ENCODE measurements at regions not wholly inside any gene's neighbourhood (a gene's known extent, or its start where the extent isn't known, plus 50 kb on each side); places are given as distances from the start of the nearest gene placed in this dataset.

- POLR2A ChIA-PET: no interaction called here
- no peak overlapping the region for H3K4me3 Mint-ChIP-seq
Observed at GRCh38 chr10:61211468-61211867, 241.7 kb downstream of the TMEM26 start.

GRCh38 chr10:61197057-61197456 is 253.1 kb upstream of the RHOBTB1 start:
- Mint-ChIP-seq H3K4me1 (no peaks in the 10 kb centered on the region), H3K4me3 (no peak overlapping the region), H3K27ac (no peak overlapping the region), H3K27me3 (peaks cover 27% of the 10 kb centered on the region), H3K9me3 (ENCODE audit: insufficient read depth) (peaks cover 9% of the 10 kb centered on the region)
- Histone ChIP-seq H3K9me3 (ENCODE audit: control extremely low read depth in 1 of 3, control insufficient read depth in 2 of 3, insufficient read depth in 1 of 3, low read length in 2 of 3) (peaks cover 0 to 7% (median 5%) of the 10 kb centered on the region in 3 donors), H4K20me1 (ENCODE audit: control insufficient read depth, insufficient read depth, low read length, poor library complexity, severe bottlenecking) (no peaks in the 10 kb centered on the region), H3K4me3 (ENCODE audit: control extremely low read depth in 1 of 5, extremely low read depth in 1 of 5, insufficient read depth in 1 of 5, low read depth in 2 of 5, low read length in 4 of 5) (no peak overlapping the region), H3K27ac (ENCODE audit: low read length in 2 of 2) (no peak overlapping the region), H3K9ac (ENCODE audit: low read length) (no peak overlapping the region), H3K27me3 (replicated peaks in 1 of 4; ENCODE audit: control extremely low read depth in 1 of 4, control insufficient read depth in 3 of 4, insufficient read depth in 4 of 4, low read length in 3 of 4) (no peaks in the 10 kb centered on the region), H3K4me1 (ENCODE audit: control insufficient read depth in 2 of 2, insufficient read depth in 2 of 2, low read length in 2 of 2) (no peaks in the 10 kb centered on the region), H3K79me2 (ENCODE audit: control insufficient read depth, insufficient read depth, low read length) (no peaks in the 10 kb centered on the region), H3K36me3 (replicated peaks in 1 of 2; ENCODE audit: control extremely low read depth in 1 of 2, control insufficient read depth in 1 of 2, extremely low read depth in 1 of 2, insufficient read depth in 2 of 2, low read length in 1 of 2) (no peaks in the 10 kb centered on the region), H2AFZ (ENCODE audit: insufficient read depth, low read depth, low read length, poor library complexity, severe bottlenecking) (no peak overlapping the region), H3K4me2 (replicated peaks; ENCODE audit: low read depth, low read length, poor library complexity, severe bottlenecking) (no peak overlapping the region)
- TF ChIP-seq EZH2 (IDR thresholded peaks at IDR 0.05; ENCODE audit: borderline replicate concordance, insufficient read depth, low read depth, low read length, poor library complexity, severe bottlenecking): no peak
- TF ChIP-seq, protein P1, sequence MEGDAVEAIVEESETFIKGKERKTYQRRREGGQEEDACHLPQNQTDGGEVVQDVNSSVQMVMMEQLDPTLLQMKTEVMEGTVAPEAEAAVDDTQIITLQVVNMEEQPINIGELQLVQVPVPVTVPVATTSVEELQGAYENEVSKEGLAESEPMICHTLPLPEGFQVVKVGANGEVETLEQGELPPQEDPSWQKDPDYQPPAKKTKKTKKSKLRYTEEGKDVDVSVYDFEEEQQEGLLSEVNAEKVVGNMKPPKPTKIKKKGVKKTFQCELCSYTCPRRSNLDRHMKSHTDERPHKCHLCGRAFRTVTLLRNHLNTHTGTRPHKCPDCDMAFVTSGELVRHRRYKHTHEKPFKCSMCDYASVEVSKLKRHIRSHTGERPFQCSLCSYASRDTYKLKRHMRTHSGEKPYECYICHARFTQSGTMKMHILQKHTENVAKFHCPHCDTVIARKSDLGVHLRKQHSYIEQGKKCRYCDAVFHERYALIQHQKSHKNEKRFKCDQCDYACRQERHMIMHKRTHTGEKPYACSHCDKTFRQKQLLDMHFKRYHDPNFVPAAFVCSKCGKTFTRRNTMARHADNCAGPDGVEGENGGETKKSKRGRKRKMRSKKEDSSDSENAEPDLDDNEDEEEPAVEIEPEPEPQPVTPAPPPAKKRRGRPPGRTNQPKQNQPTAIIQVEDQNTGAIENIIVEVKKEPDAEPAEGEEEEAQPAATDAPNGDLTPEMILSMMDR (IDR thresholded peaks at IDR 0.05): no peak
- no CpG with 5 or more reads among the region's 1 CpG for WGBS (ENCODE audit: insufficient coverage)
- ATAC-seq (ENCODE audit: low read depth) (no peak), DNase-seq (no peak)
- ChIA-PET CTCF (interaction anchor here (0.6 kb wide), 1 partner anchor 25 kb away, joined by 3 read pairs; no protein-coding TSS in a partner anchor), POLR2A (no interaction called here)
- intact Hi-C loops (cut with micrococcal nuclease): no loop called here

More at GRCh38 chr10:61211468-61211867, 241.7 kb downstream of the TMEM26 start:
- Histone ChIP-seq H3K79me2 (ENCODE audit: control insufficient read depth, insufficient read depth, low read length) (no peaks in the 10 kb centered on the region), H4K20me1 (ENCODE audit: control insufficient read depth, insufficient read depth, low read length, poor library complexity, severe bottlenecking) (no peaks in the 10 kb centered on the region), H3K27ac (ENCODE audit: low read length in 2 of 2) (no peak overlapping the region), H3K27me3 (replicated peaks in 1 of 4; ENCODE audit: control extremely low read depth in 1 of 4, control insufficient read depth in 3 of 4, insufficient read depth in 4 of 4, low read length in 3 of 4) (peaks cover 0 to 3% (median 1%) of the 10 kb centered on the region in 4 experiments), H2AFZ (ENCODE audit: insufficient read depth, low read depth, low read length, poor library complexity, severe bottlenecking) (no peak overlapping the region), H3K36me3 (replicated peaks in 1 of 2; ENCODE audit: control extremely low read depth in 1 of 2, control insufficient read depth in 1 of 2, extremely low read depth in 1 of 2, insufficient read depth in 2 of 2, low read length in 1 of 2) (no peaks in the 10 kb centered on the region), H3K4me2 (replicated peaks; ENCODE audit: low read depth, low read length, poor library complexity, severe bottlenecking) (no peak overlapping the region), H3K4me1 (ENCODE audit: control insufficient read depth in 2 of 2, insufficient read depth in 2 of 2, low read length in 2 of 2) (no peaks in the 10 kb centered on the region), H3K9ac (ENCODE audit: low read length) (no peak overlapping the region), H3K4me3 (ENCODE audit: control extremely low read depth in 1 of 5, extremely low read depth in 1 of 5, insufficient read depth in 1 of 5, low read depth in 2 of 5, low read length in 4 of 5) (no peak overlapping the region), H3K9me3 (ENCODE audit: control extremely low read depth in 1 of 3, control insufficient read depth in 2 of 3, insufficient read depth in 1 of 3, low read length in 2 of 3) (no peaks in the 10 kb centered on the region)
- no peaks in the 10 kb centered on the region for H3K4me1 Mint-ChIP-seq
- no peaks in the 10 kb centered on the region for H3K9me3 Mint-ChIP-seq (ENCODE audit: insufficient read depth)
- no peak overlapping the region for H3K27ac Mint-ChIP-seq
- CTCF ChIA-PET: no interaction called here
- DNase-seq (no peak), ATAC-seq (ENCODE audit: low read depth) (no peak)
- no peak for TF ChIP-seq EZH2 (IDR thresholded peaks at IDR 0.05; ENCODE audit: borderline replicate concordance, insufficient read depth, low read depth, low read length, poor library complexity, severe bottlenecking)
- TF ChIP-seq, protein P1 (IDR thresholded peaks at IDR 0.05): no peak
- intact Hi-C loops (cut with micrococcal nuclease): no loop called here
- WGBS (ENCODE audit: insufficient coverage): no CpG with 5 or more reads among the region's 2 CpGs
- peaks cover 8% of the 10 kb centered on the region for H3K27me3 Mint-ChIP-seq

Measured in B cell (primary cell).